C4-2B (cell line): ENCODE measurements at regions not wholly inside any gene's neighbourhood (a gene's known extent, or its start where the extent isn't known, plus 50 kb on each side); places are given as distances from the start of the nearest gene placed in this dataset.

Experiments used
- ZFX ChIP-seq: fragments of 450-650 bp; IDR thresholded peaks from 2 replicates; pipeline ENCODE4 v1.6.1; 2017
- TF ChIP-seq, protein P1 (sequence below): fragments of 450-650 bp; conservative IDR thresholded peaks from 2 replicates; pipeline ENCODE4 v1.5.1; 2017; ENCODE audit warnings: mild to moderate bottlenecking

DNA sequence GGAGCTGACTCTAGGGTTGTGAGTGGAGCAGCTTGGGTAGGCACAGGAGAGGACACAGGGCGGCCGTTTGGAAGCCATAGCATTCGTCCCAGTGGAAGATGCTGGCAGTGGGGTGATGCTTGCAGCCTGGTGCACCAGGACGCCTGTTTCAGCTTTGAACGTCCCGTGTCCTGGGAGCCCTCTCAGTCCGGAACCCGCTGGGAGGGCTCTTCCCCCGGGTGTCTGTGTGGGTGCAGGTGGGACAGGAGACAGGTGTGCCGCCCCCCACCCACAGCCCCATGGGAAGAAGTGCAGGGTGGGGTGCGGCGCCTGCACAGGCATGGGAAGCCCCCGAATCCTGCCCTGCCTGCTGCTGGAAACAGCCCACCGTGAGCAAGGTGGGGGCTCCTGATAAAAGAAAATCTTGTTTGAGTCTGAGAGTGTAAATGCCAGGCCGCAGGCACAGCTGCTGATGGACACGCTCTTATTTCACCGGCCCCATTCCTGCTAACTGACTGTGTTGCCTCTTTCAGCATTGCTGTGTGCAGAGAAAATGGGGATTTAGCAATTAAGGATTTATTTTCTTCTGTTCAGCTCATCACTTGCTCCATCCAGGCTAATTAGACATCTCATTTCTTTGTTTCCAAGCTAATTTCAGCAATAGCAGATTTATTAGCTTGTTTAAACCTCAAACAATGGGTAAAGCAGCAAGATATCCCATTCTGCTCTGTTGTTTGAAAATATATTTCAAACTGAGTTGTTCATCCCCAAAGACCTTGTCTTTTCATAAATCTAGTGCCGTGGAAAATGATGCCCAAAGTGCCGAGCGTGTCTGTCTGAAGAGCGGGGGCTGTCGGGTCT lies 54.9 kb upstream of the DPYSL4 start:
- TF ChIP-seq, protein P1, sequence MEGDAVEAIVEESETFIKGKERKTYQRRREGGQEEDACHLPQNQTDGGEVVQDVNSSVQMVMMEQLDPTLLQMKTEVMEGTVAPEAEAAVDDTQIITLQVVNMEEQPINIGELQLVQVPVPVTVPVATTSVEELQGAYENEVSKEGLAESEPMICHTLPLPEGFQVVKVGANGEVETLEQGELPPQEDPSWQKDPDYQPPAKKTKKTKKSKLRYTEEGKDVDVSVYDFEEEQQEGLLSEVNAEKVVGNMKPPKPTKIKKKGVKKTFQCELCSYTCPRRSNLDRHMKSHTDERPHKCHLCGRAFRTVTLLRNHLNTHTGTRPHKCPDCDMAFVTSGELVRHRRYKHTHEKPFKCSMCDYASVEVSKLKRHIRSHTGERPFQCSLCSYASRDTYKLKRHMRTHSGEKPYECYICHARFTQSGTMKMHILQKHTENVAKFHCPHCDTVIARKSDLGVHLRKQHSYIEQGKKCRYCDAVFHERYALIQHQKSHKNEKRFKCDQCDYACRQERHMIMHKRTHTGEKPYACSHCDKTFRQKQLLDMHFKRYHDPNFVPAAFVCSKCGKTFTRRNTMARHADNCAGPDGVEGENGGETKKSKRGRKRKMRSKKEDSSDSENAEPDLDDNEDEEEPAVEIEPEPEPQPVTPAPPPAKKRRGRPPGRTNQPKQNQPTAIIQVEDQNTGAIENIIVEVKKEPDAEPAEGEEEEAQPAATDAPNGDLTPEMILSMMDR, result no peak
- TF ChIP-seq ZFX, result no peak
